OCI-LY7 (cell line): ENCODE measurements at regions not wholly inside any gene's neighbourhood (a gene's known extent, or its start where the extent isn't known, plus 50 kb on each side); places are given as distances from the start of the nearest gene placed in this dataset.

Source experiments
- EZH2phosphoT487 ChIP-seq: fragments of 200-600 bp; sonication (generic); IDR thresholded peaks from 2 replicates; pipeline ENCODE4 v1.6.1; 2018; ENCODE audit warnings: low read depth, borderline replicate concordance, mild to moderate bottlenecking, mixed run types, antibody characterized with exemption, low read length, moderate library complexity, mixed read lengths
- TF ChIP-seq, protein P1 (sequence below): fragments of 200-600 bp; sonication (generic); conservative IDR thresholded peaks from 2 replicates; pipeline ENCODE4 v1.5.1; 2014; ENCODE audit warnings: mild to moderate bottlenecking, antibody characterized with exemption, low read length, moderate library complexity, mixed read lengths

- TF ChIP-seq, protein P1, sequence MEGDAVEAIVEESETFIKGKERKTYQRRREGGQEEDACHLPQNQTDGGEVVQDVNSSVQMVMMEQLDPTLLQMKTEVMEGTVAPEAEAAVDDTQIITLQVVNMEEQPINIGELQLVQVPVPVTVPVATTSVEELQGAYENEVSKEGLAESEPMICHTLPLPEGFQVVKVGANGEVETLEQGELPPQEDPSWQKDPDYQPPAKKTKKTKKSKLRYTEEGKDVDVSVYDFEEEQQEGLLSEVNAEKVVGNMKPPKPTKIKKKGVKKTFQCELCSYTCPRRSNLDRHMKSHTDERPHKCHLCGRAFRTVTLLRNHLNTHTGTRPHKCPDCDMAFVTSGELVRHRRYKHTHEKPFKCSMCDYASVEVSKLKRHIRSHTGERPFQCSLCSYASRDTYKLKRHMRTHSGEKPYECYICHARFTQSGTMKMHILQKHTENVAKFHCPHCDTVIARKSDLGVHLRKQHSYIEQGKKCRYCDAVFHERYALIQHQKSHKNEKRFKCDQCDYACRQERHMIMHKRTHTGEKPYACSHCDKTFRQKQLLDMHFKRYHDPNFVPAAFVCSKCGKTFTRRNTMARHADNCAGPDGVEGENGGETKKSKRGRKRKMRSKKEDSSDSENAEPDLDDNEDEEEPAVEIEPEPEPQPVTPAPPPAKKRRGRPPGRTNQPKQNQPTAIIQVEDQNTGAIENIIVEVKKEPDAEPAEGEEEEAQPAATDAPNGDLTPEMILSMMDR: no peak
- TF ChIP-seq EZH2phosphoT487: no peak
These were observed 88.2 kb downstream of the ACKR3 start for GRCh38 chr2:236657801-236658200.
